Caco-2 (cell line): ENCODE measurements at regions not wholly inside any gene's neighbourhood (a gene's known extent, or its start where the extent isn't known, plus 50 kb on each side); places are given as distances from the start of the nearest gene placed in this dataset.

Experiments
- BruUV-seq: library from RNA; stranded (reverse); fragments of 400-500 nt; replicated peaks from 2 replicates; lab custom pipeline; 2021; lab: Mats Ljungman, UMichigan
- CTCF ChIA-PET: fragments of 300-600 bp; sonication (Branson Sonifier 250); formaldehyde crosslinking; loops from one replicate; lab custom pipeline; 2022; ENCODE audit warnings: antibody characterized with exemption; lab: Charles Lee
- POLR2A ChIA-PET: fragments of 300-600 bp; sonication (Branson Sonifier 250); formaldehyde crosslinking; loops from one replicate; lab custom pipeline; 2022; ENCODE audit warnings: antibody characterized with exemption; lab: Charles Lee
- DNase-seq, 2 experiments: peaks; one replicate each; pipeline versions ENCODE4 v3.0.0 to v3.0.0-alpha.2; 2020 to 2022
- H3K27me3 ChIP-seq: replicated peaks from 2 replicates; pipeline ENCODE4 v1.6.0; 2011; ENCODE audit warnings: low read length; ENCODE audit not compliant: control insufficient read depth, insufficient read depth
- H3K36me3 ChIP-seq: 2 replicates; pipeline ENCODE4 v1.5.1; 2011; ENCODE audit warnings: low read length; ENCODE audit not compliant: control insufficient read depth, insufficient read depth
- H3K4me1 ChIP-seq: fragments of 250-450 bp; sonication (Bioruptor Pico); 2 replicates; pipeline ENCODE4 v1.5.1; 2020; ENCODE audit warnings: mild to moderate bottlenecking
- H3K4me3 ChIP-seq: 2 replicates; pipeline ENCODE4 v1.5.1; 2011; ENCODE audit warnings: low read depth, mild to moderate bottlenecking, control low read depth, low read length
- H3K9me3 ChIP-seq: fragments of 250-450 bp; sonication (Bioruptor Pico); 2 replicates; pipeline ENCODE4 v1.5.1; 2020; ENCODE audit warnings: mild to moderate bottlenecking, moderate library complexity
- H3K27ac Mint-ChIP-seq: one replicate; pipeline ENCODE4 v1.8.0; 2022; ENCODE audit warnings: mixed read lengths; ENCODE audit not compliant: unreplicated experiment
- H3K27me3 Mint-ChIP-seq: one replicate; pipeline ENCODE4 v1.8.0; 2022; ENCODE audit warnings: mixed read lengths; ENCODE audit not compliant: insufficient read depth, unreplicated experiment
- H3K36me3 Mint-ChIP-seq: one replicate; pipeline ENCODE4 v1.8.0; 2022; ENCODE audit warnings: mild to moderate bottlenecking, mixed read lengths; ENCODE audit not compliant: insufficient read depth, unreplicated experiment
- H3K4me1 Mint-ChIP-seq: one replicate; pipeline ENCODE4 v1.8.0; 2022; ENCODE audit warnings: low read depth, mixed read lengths; ENCODE audit not compliant: unreplicated experiment
- H3K4me3 Mint-ChIP-seq: one replicate; pipeline ENCODE4 v1.8.0; 2022; ENCODE audit warnings: mild to moderate bottlenecking, moderate library complexity, mixed read lengths; ENCODE audit not compliant: unreplicated experiment
- H3K9me3 Mint-ChIP-seq: one replicate; pipeline ENCODE4 v1.8.0; 2022; ENCODE audit warnings: mixed read lengths; ENCODE audit not compliant: unreplicated experiment
- CTCF ChIP-seq, 2 experiments: fragments of 200-600 bp in 1 of 2; IDR thresholded peaks; 1 replicate in 1 of 2; 2 replicates in 1 of 2; pipeline versions ENCODE4 v1.5.1 to v1.8.0; 2011 to 2022; ENCODE audit warnings: antibody characterized with exemption in 1 of 2, control low read depth in 1 of 2, inconsistent platforms in 1 of 2, low read depth in 1 of 2, low read length in 1 of 2, mild to moderate bottlenecking in 1 of 2, moderate library complexity in 1 of 2; ENCODE audit not compliant: insufficient read depth in 1 of 2, severe bottlenecking in 1 of 2, unreplicated experiment in 1 of 2
- intact Hi-C: fragments of 100-400 bp; cut with micrococcal nuclease; formaldehyde crosslinking; loops from one replicate; pipeline ENCODE4 v1.10.0; 2022; ENCODE audit not compliant: unreplicated experiment

GRCh38 chr13:105121221-105121620 lies 1414.2 kb downstream of the EFNB2 start:
- H3K36me3 Mint-ChIP-seq: no peaks in the 10 kb centered on the region
- ChIA-PET CTCF (no interaction called here), POLR2A (no interaction called here)
- H3K27ac Mint-ChIP-seq: no peak overlapping the region
- no peaks in the 10 kb centered on the region for H3K27me3 Mint-ChIP-seq
- no peak for DNase-seq
- no peaks in the 10 kb centered on the region for H3K9me3 Mint-ChIP-seq
- H3K27me3 ChIP-seq: no peaks in the 10 kb centered on the region
- no peaks in the 10 kb centered on the region for H3K9me3 ChIP-seq
- TF ChIP-seq CTCF (IDR thresholded peaks at IDR 0.05; ENCODE audit: insufficient read depth in 1 of 2, low read depth in 1 of 2, low read length in 1 of 2, severe bottlenecking in 1 of 2, unreplicated experiment in 1 of 2): no peak
- no peaks in the 10 kb centered on the region for H3K36me3 ChIP-seq
- intact Hi-C loops: no loop called here
- no peaks in the 10 kb centered on the region for H3K4me1 Mint-ChIP-seq
- no peak overlapping the region for H3K4me3 ChIP-seq
- H3K4me3 Mint-ChIP-seq: no peak overlapping the region
- H3K4me1 ChIP-seq: no peaks in the 10 kb centered on the region
- no TSS peak for BruUV-seq

- Mint-ChIP-seq H3K27ac (no peak overlapping the region), H3K4me1 (no peaks in the 10 kb centered on the region), H3K27me3 (no peaks in the 10 kb centered on the region), H3K36me3 (no peaks in the 10 kb centered on the region), H3K9me3 (no peaks in the 10 kb centered on the region), H3K4me3 (no peak overlapping the region)
- no peaks in the 10 kb centered on the region for H3K36me3 ChIP-seq
- H3K4me1 ChIP-seq: no peaks in the 10 kb centered on the region
- H3K27me3 ChIP-seq: no peaks in the 10 kb centered on the region
- H3K9me3 ChIP-seq: peaks cover 6% of the 10 kb centered on the region; the same call in 1 of the 2 replicates
- TF ChIP-seq CTCF (IDR thresholded peaks at IDR 0.05; ENCODE audit: insufficient read depth in 1 of 2, low read depth in 1 of 2, low read length in 1 of 2, severe bottlenecking in 1 of 2, unreplicated experiment in 1 of 2): no peak
- POLR2A ChIA-PET: no interaction called here
- H3K4me3 ChIP-seq: no peak overlapping the region
- intact Hi-C loops: no loop called here
- no peak for DNase-seq
- CTCF ChIA-PET: no interaction called here
- BruUV-seq: no TSS peak
These were observed 1417.0 kb downstream of the EFNB2 start for GRCh38 chr13:105118426-105118985.

GRCh38 chr13:105116966-105117365 lies 1418.5 kb downstream of the EFNB2 start:
- Mint-ChIP-seq H3K27ac (no peak overlapping the region), H3K4me3 (no peak overlapping the region), H3K9me3 (no peaks in the 10 kb centered on the region), H3K27me3 (no peaks in the 10 kb centered on the region), H3K36me3 (no peaks in the 10 kb centered on the region), H3K4me1 (no peaks in the 10 kb centered on the region)
- BruUV-seq: no TSS peak
- TF ChIP-seq CTCF (IDR thresholded peaks at IDR 0.05; ENCODE audit: insufficient read depth in 1 of 2, low read depth in 1 of 2, low read length in 1 of 2, severe bottlenecking in 1 of 2, unreplicated experiment in 1 of 2): no peak
- DNase-seq: no peak
- Histone ChIP-seq H3K36me3 (no peaks in the 10 kb centered on the region), H3K27me3 (no peaks in the 10 kb centered on the region), H3K4me1 (no peaks in the 10 kb centered on the region), H3K9me3 (peaks cover 8% of the 10 kb centered on the region; the same call in 1 of the 2 replicates), H3K4me3 (no peak overlapping the region)
- intact Hi-C loops: no loop called here
- CTCF ChIA-PET: no interaction called here
- POLR2A ChIA-PET: no interaction called here
